Hepatocyte (in vitro differentiated cells): ENCODE measurements at regions not wholly inside any gene's neighbourhood (a gene's known extent, or its start where the extent isn't known, plus 50 kb on each side); places are given as distances from the start of the nearest gene placed in this dataset.
"Not testable (repeated sequence)": the region's sequence is repeated elsewhere in the genome, so short reads cannot be mapped to it uniquely, and the experiment has no call there.

ENCODE experiments used
- DNase-seq: peaks from one replicate; pipeline ENCODE4 v3.0.0-alpha.2; 2016; ENCODE audit warnings: low spot score
- H2AFZ ChIP-seq: fragments of 200-600 bp; sonication (generic); 2 replicates; pipeline ENCODE4 v1.6.0; 2016; ENCODE audit warnings: antibody characterized with exemption, mild to moderate bottlenecking
- H3K27ac ChIP-seq: fragments of 200-600 bp; sonication (generic); 2 replicates; pipeline ENCODE4 v1.5.1; 2016; ENCODE audit warnings: mild to moderate bottlenecking
- H3K27me3 ChIP-seq: fragments of 200-600 bp; sonication (generic); 2 replicates; pipeline ENCODE4 v1.6.1; 2016
- H3K36me3 ChIP-seq: fragments of 200-600 bp; sonication (generic); replicated peaks from 2 replicates; pipeline ENCODE4 v1.5.1; 2016; ENCODE audit warnings: low read depth; ENCODE audit not compliant: insufficient read depth
- H3K4me1 ChIP-seq: fragments of 200-600 bp; sonication (generic); 2 replicates; pipeline ENCODE4 v1.5.1; 2016; ENCODE audit warnings: mild to moderate bottlenecking, moderate library complexity; ENCODE audit not compliant: insufficient read depth
- H3K4me2 ChIP-seq: fragments of 200-600 bp; sonication (generic); 2 replicates; pipeline ENCODE4 v1.6.0; 2016
- H3K4me3 ChIP-seq: fragments of 200-600 bp; sonication (generic); 2 replicates; pipeline ENCODE4 v1.5.1; 2016; ENCODE audit warnings: mild to moderate bottlenecking
- H3K79me2 ChIP-seq: fragments of 200-600 bp; sonication (generic); 2 replicates; pipeline ENCODE4 v1.6.0; 2017; ENCODE audit warnings: mild to moderate bottlenecking
- H3K9me2 ChIP-seq: fragments of 200-600 bp; sonication (generic); replicated peaks from 2 replicates; pipeline ENCODE4 v1.6.0; 2017; ENCODE audit warnings: mild to moderate bottlenecking; ENCODE audit not compliant: insufficient read depth
- H3K9me3 ChIP-seq: fragments of 200-600 bp; sonication (generic); 2 replicates; pipeline ENCODE4 v1.5.1; 2016; ENCODE audit warnings: low read depth, mild to moderate bottlenecking
- H4K20me1 ChIP-seq: fragments of 200-600 bp; sonication (generic); 2 replicates; pipeline ENCODE4 v1.6.0; 2016; ENCODE audit warnings: mild to moderate bottlenecking; ENCODE audit not compliant: insufficient read depth, poor library complexity, severe bottlenecking
- CTCF ChIP-seq: fragments of 200-600 bp; sonication (generic); IDR thresholded peaks from 2 replicates; pipeline ENCODE4 v1.5.1; 2016; ENCODE audit warnings: antibody characterized with exemption, mild to moderate bottlenecking; ENCODE audit not compliant: poor library complexity
- EZH2 ChIP-seq: fragments of 200-600 bp; sonication (generic); IDR thresholded peaks from 2 replicates; pipeline ENCODE4 v1.6.1; 2016; ENCODE audit warnings: antibody characterized with exemption, mild to moderate bottlenecking, borderline replicate concordance
- EZH2phosphoT487 ChIP-seq: fragments of 200-600 bp; sonication (generic); IDR thresholded peaks from one replicate; pipeline ENCODE4 v1.6.1; 2018; ENCODE audit warnings: antibody characterized with exemption, mild to moderate bottlenecking, low read depth, moderate library complexity; ENCODE audit not compliant: unreplicated experiment, severe bottlenecking
- WGBS: methylation state at CpG from one replicate; pipeline ENCODE4 v1.1.6; 2016; ENCODE audit warnings: low lambda C conversion rate; ENCODE audit errors: missing lambda C conversion rate; 5-methylcytosine and 5-hydroxymethylcytosine counted together

GRCh38 chr7:13024121-13024674 is 336.8 kb downstream of the ARL4A start:
- no peaks in the 10 kb centered on the region for H4K20me1 ChIP-seq
- H3K4me3 ChIP-seq: no peak overlapping the region
- H3K4me1 ChIP-seq: no peaks in the 10 kb centered on the region
- no peak for DNase-seq
- no peaks in the 10 kb centered on the region for H3K27me3 ChIP-seq
- no peak overlapping the region for H3K27ac ChIP-seq
- no peaks in the 10 kb centered on the region for H3K9me3 ChIP-seq
- no peak for TF ChIP-seq EZH2phosphoT487
- TF ChIP-seq EZH2: no peak
- TF ChIP-seq CTCF: no peak
- H2AFZ ChIP-seq: no peak overlapping the region
- 91% methylated on average over 1 of the region's 1 CpG for WGBS
- H3K79me2 ChIP-seq: no peaks in the 10 kb centered on the region
- no peaks in the 10 kb centered on the region for H3K36me3 ChIP-seq
- no peaks in the 10 kb centered on the region for H3K9me2 ChIP-seq
- no peak overlapping the region for H3K4me2 ChIP-seq

GRCh38 chr7:13025043-13025442 is 337.6 kb downstream of the ARL4A start:
- not testable (repeated sequence) for H3K27ac ChIP-seq, H3K4me3 ChIP-seq, H3K27me3 ChIP-seq, H3K79me2 ChIP-seq, H3K36me3 ChIP-seq, H4K20me1 ChIP-seq, DNase-seq, H3K4me2 ChIP-seq, H2AFZ ChIP-seq, H3K9me3 ChIP-seq, H3K9me2 ChIP-seq, H3K4me1 ChIP-seq
- 96% methylated on average over 3 of the region's 3 CpGs for WGBS

- H3K4me3 ChIP-seq: no peak overlapping the region
- no peak overlapping the region for H3K4me2 ChIP-seq
- no peaks in the 10 kb centered on the region for H3K9me2 ChIP-seq
- H2AFZ ChIP-seq: no peak overlapping the region
- no peaks in the 10 kb centered on the region for H4K20me1 ChIP-seq
- WGBS: 86% methylated on average over 2 of the region's 2 CpGs
- H3K27me3 ChIP-seq: no peaks in the 10 kb centered on the region
- H3K4me1 ChIP-seq: no peaks in the 10 kb centered on the region
- H3K27ac ChIP-seq: no peak overlapping the region
- no peaks in the 10 kb centered on the region for H3K79me2 ChIP-seq
- no peak for DNase-seq
- no peaks in the 10 kb centered on the region for H3K9me3 ChIP-seq
- no peaks in the 10 kb centered on the region for H3K36me3 ChIP-seq
- TF ChIP-seq EZH2phosphoT487 (no peak), EZH2 (no peak), CTCF (no peak)
These were observed 339.9 kb downstream of the ARL4A start for GRCh38 chr7:13027321-13027720.

GRCh38 chr7:13028036-13028824 is 340.8 kb downstream of the ARL4A start:
- no peaks in the 10 kb centered on the region for H3K4me1 ChIP-seq
- H3K36me3 ChIP-seq: no peaks in the 10 kb centered on the region
- H3K27me3 ChIP-seq: no peaks in the 10 kb centered on the region
- H3K27ac ChIP-seq: no peak overlapping the region
- H3K9me2 ChIP-seq: no peaks in the 10 kb centered on the region
- no peak for DNase-seq
- H4K20me1 ChIP-seq: no peaks in the 10 kb centered on the region
- H3K4me3 ChIP-seq: no peak overlapping the region
- WGBS: 81% methylated on average over 4 of the region's 4 CpGs
- TF ChIP-seq CTCF: no peak
- no peak for TF ChIP-seq EZH2phosphoT487
- no peak for TF ChIP-seq EZH2
- no peak overlapping the region for H3K4me2 ChIP-seq
- H3K9me3 ChIP-seq: no peaks in the 10 kb centered on the region
- H3K79me2 ChIP-seq: no peaks in the 10 kb centered on the region
- no peak overlapping the region for H2AFZ ChIP-seq
